ENCODE measurements at regions not wholly inside any gene's neighbourhood (a gene's known extent, or its start where the extent isn't known, plus 50 kb on each side); places are given as distances from the start of the nearest gene placed in this dataset.
"Not testable (repeated sequence)": the region's sequence is repeated elsewhere in the genome, so short reads cannot be mapped to it uniquely, and the experiment has no call there.

DNA sequence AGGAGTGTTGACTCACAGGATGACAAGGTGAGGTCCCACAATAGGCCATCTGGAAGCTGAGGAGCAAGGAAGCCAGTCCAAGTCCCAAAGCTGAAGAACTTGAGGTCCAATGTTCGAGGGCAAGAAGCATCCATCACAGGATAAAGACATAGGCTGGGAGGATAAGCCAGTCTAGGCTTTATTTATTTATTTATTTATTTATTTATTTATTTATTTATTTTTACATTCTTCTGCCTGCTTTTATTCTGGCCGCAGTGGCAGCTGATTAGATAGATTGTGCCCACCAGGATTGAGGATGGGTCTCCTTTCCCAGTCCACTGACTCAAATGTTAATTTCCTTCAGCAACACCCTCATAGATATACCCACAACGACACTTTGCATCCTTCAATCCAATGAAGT, 472.2 kb upstream of the DPPA4 start:
- no peak for DNase-seq

DNA sequence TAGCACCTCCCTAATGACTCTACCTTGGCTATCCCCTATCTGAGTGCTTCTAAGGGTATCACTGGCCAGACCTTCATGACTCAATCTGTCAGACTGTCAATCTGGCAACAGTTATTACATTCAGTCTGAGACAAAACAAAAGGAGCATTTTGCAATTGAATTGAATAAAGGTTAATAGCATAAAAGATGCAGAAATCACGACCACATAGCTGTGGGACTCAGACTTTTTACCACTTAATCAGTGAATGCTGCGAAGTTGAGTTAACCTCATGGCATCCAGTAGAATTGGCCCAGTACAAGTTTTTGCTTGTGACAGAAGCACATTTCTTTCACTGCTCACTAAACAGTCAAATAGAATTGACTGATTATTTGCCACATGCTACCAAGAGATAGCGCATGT, 480.7 kb upstream of the DPPA4 start:
- no peak for DNase-seq

DNA sequence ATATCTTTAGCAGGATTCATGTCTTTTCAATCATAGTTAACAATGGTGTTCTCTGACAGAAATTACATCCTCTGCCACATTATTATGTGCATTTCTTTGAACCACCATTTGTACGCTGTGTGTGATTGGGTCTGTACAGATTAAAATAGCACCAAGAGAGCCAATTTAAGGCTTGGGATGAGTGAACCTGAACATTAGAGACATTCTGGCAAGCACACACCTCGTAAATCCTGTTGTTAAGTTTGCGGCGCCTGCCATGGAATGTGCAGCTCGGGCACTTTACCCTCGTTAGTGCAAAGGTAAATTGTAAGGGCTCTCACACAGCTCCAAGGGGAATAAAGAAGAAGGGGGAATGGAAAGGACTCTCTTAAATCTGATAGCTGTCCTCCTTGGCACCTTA, 482.4 kb upstream of the DPPA4 start:
- DNase-seq: no peak

DNA sequence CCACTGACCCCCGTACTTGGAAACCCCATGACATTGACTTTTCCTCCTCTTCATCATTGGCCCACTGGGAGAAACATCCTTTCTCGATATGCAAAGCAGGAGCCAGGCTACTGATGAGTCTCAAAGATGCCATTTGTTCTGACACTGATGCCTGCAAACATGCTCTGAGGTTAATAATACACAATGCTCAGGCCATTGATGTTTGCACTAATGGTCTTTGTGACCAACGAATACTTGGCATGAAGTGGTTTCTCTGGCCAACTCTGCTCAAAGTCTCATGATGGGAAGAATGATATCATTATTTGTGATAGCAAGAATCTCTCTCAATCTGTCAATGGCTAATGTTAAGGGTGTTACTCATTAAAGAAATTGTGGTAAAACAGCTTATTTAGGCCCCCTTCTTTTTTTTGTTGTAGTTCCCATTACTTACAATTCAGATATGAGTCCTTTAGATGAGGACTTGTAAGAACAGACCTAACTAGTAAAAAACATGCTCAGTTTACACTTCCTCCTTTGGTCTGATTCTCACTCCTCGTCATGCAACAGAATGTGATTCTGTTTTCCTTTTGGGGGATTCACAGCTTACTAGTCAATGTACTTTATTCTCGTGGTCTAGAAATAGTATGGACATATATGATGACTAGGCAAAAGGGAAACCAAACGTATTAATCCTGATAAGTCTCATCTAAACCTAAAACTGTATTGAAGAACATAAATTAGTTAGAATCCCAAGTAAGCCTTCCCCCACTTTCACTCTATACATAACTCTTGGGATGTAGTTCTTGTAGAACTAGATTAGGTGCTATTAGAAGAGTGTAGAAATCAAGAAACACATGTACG, 488.8 kb upstream of the DPPA4 start:
- DNase-seq: no peak

DNA sequence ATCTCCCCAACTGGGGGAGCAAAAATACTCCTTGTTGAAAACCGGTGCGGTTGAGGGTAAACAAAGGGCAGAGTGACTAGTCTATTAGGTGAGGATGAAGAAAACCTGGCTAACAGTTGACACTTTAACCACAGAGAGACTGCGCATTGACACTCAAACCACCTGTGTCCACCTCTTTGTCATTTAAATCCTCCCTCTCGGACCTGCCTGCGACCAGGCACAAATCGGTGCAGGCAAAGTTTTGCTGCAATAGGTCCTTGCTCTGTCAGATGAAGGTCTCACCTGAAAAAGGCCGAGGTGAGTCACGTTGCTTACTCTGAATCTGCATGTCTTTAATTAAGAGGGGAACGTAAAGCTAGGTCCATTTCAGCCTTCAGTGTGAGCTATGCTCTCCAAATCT, 494.1 kb upstream of the DPPA4 start:
- DNase-seq: no peak

DNA sequence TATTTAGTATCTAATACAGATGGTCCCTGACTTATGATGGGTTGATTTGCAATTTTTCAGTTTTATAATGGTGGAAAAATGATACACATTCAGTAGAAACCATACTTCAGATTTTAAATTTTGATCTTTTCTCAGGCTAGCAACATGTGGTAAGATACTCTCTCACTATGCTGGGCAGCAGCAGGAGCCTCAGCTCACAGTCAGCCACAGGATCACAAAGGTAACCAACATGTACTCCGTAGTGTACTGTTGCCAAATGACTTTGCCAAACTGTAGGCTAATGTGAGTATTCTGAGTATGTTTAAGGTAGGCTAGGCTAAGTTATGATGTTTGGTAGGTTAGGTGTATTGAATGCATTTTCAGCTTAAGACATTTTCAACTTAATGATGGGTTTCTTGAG, 498.6 kb upstream of the DPPA4 start:
- DNase-seq: no peak

DNA sequence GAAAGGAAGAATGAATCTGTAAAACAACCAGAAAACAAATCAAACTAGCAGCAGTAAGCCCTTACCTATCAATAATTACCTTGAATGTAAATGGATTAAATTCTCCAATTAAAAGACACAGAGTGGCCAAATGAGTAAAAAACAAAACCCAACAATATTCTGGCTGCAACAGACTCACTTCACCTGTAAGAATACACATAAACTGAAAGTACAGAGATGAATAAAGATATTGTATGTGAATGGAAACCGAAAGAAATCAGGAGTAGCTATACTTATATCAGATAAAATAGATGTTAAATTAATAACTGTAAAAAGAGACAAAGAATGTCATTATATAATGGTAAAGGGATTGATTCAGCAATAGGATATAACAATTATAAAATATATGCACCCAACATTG, 514.5 kb upstream of the DPPA4 start:
- DNase-seq: no peak

DNA sequence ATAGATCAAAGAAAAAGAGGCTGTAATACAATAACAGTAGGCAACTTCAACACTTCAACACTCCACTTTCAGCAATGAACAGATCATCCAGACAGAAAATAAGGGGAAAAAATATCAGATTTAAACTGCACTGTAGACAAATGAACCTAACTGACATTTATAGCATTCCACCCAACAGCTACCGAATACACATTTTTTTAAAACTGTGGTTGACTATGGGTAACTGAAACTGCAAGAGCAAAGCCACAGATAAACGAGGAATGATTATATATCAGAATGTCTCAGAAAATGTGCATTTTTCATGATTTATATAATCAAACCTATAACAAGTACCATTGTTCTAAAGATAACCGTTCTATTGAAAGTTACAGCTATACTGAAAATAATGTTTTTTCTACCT, 514.9 kb upstream of the DPPA4 start:
- DNase-seq: no peak

DNA sequence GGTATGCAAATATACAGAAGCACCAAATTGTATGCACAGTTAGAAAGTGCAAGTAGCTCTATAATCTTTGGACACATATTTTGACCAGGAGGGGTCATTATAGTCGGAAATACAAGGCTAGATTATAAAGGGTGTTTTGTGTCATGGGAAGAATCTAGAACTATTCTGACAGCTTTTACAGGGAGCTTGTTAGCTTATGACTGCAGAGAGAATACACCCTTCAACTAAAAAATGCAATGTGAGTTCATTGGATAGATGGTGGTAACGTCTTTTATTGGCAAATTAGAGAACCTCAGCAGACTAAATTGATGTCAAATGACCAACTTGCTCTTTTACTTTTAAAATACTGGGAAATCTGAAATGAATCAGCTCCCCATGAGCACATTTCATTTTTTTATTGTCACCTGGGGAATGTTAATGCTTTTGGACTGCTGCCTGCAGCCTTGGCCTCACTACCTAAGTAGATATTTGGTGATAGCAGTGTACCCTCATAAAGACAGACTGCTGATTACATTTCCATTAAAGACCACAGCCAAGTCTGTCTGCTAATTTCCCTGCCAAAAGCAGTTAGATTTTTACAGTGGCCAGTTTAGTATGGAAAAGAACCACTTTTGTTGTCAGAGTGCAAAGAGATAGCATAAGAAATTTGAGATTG, 515.9 kb upstream of the DPPA4 start:
- no peak for DNase-seq

DNA sequence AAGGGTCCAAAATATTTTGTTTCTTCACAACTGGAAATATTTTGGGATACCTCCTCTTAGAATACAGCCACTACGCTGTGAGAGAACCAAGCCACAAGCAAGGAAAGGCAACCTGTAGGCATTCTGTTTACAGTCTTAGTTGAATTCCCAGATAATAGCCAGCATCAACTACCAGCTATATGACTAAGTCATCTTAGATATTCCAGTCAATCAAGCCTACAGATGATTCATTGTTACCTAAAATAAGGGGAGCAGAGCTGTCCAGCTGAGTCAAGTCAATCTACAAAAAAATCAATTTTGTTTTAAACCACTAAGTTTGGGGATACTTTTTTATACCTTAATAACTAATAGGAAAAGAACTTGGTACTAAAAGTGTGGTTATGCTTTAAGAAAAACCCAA, 526.4 kb upstream of the DPPA4 start:
- DNase-seq: no peak

DNA sequence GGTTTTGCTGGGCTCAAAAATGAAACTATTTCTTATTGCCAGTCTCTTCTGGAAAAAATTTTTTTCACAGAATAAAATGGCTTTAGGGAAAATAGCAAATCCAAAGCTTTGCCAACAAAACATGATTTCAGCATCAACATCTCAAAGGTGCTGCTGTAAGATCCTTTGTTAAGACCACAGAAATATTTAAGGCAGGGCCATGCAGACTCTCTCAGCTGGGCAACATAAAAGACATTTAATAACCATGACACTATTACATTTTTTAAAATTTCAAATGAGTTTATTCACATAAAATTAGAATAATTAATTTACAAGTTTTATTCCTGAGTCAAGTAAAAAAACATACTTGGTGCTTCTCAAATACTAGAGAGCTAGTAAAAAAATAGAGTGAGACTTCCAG, 527.1 kb upstream of the DPPA4 start:
- no peak for DNase-seq

DNA sequence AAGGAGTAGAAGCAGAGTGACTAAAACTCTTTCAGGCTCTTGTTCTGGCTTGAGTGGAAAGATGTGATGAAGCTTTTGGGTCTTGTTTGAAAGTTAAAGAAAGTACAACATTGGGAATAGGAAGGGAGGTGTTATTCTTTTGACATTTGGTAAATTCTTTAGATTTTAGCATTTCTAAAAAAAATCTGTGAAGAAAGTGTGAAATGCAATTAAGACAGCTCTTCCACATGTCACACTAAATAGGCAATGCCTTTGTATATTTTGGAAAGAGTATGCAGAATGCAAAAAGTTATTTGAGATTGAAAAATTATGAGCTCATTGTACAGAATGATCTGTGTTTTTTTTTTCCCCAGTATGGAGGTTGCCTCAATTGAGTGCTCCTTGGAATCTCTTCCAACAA, 532.2 kb upstream of the DPPA4 start:
- DNase-seq: no peak

DNA sequence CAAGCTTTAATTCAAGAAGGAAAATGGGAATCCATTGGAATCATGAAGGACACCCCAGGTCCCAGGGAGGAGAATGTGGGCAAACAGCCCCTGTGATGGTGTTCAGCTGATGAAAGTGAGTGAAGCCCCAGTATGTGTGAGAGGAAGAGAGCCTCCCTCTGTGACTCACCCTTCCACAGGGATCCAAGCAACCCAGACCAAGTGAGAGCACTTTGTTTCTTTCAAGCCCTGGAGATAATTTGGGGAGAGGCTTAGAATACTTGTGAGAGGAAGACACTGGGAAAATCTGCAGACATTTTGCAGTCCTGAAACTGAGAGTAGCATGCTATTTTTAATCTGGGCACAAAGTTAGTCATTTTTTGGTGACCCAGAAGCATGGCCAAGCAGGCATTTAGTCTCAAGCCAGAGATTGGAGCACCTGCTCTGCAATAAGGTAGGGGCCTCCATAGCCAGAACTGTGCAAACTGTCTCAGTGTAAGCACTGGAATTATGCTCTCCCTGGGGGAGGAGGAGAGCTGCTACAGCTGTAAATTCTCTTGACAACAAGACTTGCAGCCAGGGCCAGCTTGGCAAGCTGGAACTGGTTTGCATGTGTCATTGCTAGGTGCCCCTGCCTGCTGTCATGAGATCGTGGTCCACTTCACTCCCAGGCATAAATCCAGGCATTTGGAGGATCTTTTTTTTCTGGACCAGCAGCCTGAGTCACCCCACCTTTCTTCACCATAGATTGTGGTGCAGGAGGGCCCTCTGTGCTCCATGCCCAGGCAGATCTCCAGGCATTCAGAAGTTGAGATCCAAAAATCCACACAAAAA, 537.8 kb upstream of the DPPA4 start:
- no peak for DNase-seq

DNA sequence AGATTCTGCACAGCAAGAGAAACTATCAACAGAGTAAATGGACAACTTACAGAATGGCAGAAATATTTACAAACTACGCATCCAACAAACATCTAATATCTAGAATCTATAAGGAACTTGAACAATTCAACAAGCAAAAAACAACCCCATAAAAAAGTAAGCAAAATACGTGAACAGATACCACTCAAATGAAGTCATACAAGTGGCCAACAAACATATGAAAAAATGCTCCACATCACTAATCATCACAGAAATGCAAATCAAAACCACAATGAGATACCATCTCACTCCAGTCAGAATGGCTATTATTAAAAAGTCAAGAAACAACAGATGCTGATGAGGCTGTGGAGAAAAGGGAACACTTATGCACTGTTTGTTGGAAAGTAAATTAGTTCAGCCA, 540.3 kb upstream of the DPPA4 start:
- DNase-seq: not testable (repeated sequence)

DNA sequence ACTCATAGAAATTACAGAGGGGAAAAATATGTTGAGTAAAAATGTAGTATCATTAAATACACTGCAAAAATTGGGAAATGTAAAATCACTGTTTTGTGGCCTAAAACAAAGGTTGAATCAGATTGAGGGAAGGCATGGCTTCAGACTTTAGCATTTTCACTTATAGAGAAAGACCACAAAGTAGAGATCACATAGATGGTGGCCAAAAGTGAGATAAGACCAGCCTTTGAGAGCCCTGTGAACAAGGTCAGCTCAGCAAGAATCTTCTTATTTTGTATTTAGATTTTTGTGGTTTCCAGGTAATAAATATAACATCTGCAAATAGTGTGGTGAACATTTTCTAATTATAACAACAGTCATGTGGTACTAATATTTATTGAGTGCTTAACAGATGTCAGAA, 544.8 kb upstream of the DPPA4 start:
- DNase-seq: no peak

DNA sequence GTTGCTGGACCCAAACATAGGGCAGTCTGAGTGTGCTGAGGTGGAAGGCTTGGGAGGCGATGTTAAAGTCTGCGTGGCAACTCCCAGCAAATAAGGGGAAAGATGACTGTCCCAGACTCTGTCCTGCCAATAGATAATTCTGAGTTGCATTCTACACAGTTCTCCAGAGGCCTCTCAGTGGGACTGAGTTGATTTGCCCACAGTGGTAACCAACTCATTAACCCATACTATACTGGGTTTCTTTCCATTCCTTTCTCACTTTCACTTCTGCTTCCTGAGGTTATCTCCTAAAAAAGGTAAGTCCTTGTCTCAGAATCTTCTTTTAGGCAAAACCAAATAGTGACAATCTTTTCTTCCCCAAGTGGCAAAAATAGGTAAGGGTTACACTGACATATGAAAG, 549.9 kb upstream of the DPPA4 start:
- no peak for DNase-seq

DNA sequence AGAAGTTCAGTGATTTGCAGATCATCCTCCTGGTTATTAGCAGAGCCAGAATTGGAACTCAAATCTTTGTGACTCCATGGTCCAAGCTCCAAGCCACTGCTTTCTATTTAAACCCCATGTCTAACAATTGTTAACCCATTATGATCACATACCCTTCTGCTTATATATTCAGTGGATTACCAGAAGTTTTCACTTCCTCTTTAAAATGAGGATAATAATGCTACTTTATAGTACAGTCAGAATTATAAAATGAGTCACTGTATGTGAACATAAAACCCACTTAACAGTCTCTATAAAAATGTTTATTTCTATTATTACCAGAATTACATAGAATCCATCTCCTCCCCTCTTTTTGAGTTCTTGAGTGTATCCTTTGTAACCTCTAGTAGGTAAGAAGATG, 550.7 kb upstream of the DPPA4 start:
- no peak for DNase-seq

DNA sequence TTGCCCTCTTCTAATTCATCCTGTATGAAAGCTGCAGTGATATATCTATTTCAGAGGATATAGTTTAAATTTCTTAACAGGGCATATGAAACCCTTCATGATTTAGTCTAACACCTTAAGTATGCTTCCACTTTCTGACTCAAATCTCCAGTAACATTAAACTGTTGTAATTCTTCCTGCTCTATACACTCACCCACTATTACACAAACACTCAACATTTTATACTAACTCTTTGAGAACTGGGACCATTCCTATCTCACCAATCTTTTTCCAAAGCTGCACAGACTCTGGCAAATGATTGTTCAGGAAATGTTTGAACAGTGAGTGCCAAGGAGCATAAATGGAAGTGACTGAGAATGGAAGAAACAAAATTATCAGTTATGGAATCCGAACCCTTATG, 560.4 kb upstream of the DPPA4 start:
- no peak for DNase-seq

DNA sequence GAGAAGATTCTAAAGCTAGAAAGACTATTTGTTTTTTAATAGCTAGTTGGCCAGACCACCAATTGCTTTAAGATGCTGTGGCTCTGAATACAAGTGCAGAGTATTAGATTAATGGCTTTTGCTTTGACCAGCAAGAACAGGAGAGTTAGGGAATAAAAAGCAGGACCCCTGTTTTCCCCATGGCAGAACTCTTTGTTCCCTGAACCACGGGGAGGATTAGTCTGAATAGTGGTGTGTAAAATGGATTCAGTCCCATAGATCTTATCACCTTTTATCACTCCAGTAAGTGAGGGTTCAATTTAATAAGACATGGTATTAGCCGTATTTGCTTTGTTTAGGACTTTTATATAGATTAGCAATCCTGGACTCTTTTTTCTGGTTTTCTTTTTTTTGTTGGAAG, 562.6 kb upstream of the DPPA4 start:
- no peak for DNase-seq

DNA sequence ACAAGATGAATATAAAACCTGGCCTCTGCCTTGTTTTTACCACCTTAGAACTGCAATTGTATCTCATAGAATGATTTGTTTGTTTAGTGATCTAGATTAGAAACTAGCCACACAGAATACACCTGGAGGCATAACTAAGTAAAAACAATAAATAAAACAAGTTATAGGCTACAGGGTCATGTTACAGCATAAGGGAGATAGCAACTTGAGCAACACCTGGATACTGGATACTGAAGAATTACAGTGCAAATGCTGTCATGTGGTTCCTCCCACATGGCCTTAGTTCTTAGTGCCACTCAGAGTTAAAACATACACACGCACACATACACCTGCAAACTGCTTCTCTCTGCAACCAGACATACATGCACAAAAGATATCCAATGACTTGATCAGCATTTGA, 563.4 kb upstream of the DPPA4 start:
- no peak for DNase-seq

DNA sequence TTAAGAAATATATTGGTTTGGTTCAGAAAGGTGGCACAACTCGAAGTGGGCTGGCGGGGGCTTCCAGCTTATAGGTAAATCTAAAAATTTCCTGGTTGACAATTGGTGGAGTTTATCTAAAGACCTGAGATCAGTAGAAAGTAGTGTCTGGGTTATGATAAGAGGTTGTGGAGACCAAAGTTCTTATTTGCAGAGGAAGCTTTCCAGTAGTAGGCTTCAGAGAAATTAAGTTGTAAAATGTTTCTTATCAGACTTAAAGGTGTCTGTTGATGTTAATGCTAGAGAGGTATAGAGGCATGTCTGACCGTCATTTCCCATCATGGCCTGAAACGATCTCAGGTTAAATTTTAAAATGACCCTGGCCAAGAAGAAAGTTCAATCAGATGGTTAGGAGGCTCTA, 565.2 kb upstream of the DPPA4 start:
- no peak for DNase-seq

DNA sequence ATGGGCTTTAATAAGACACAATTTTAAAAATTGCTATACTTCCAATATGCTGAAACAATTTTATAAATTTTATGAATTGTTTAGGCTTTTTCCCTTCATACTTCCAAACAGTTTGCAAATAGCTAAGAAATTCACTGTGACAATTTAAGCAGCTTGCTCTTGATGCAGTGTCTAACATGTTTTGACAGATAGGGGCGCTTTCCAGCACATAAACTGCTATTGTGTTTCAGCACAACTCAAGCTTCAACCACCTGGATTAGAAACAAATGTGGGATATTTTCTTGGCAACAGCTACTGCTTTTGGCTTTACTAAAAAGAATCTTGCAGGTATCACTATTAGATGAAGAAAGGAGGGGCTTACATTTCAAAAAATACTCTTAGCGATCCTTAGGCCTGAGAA, 565.8 kb upstream of the DPPA4 start:
- no peak for DNase-seq

DNA sequence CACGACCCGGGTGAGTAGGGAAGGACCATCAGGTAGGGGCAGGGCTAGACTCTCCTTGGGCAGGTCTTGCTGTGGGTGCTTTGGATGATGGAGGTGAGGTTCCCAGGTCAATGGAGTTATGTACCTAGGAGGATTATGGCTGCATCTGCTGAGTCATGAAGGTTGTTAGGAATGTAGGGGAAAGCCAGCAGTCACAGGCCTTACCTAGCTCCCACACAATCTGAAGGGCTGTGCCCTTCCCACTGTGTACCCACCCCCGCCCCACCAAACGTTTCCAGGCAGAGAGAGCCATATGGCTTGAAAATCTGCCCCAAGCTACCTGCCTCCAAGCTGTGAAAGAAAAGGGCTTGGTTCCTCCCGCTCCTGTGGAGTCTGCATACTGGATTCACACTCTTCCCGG, 573.4 kb upstream of the DPPA4 start:
- DNase-seq: no peak

DNA sequence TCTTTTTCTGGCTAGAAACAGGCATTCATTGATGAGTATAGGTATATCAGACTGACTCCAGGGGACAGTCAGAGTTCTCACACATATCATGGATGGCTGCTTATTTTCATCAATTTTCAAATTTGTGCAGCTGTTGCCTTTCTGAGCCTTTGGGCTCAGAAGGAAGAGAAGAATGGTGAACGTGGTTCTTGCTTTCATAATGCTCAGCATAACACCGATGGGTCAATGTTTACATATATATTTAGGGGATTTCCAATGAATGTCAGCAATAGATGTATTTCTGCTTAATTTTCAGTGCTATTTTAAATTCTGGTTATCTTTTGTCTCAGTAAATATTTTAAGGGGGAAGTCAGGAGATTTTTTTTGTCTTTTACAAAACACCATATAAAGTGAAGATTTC, 581.4 kb upstream of the DPPA4 start:
- no peak for DNase-seq
